ENCODE measurements at regions not wholly inside any gene's neighbourhood (a gene's known extent, or its start where the extent isn't known, plus 50 kb on each side); places are given as distances from the start of the nearest gene placed in this dataset.

- no peak for TF ChIP-seq POLR2A (IDR thresholded peaks at IDR 0.05; ENCODE audit: borderline replicate concordance, extremely low read depth, insufficient read depth, insufficient read length)
- TF ChIP-seq CTCF (IDR thresholded peaks at IDR 0.05 in 2 of 3, conservative IDR thresholded peaks at IDR 0.05 in 1 of 3; ENCODE audit: borderline replicate concordance in 1 of 3, insufficient read depth in 1 of 3, low read depth in 2 of 3, low read length in 2 of 3) = no peak
- TF ChIP-seq ATF3 (IDR thresholded peaks at IDR 0.05) = no peak
- no peak for TF ChIP-seq EZH2 (IDR thresholded peaks at IDR 0.05)
- TF ChIP-seq ZBTB33 (IDR thresholded peaks at IDR 0.05; ENCODE audit: extremely low read depth, insufficient replicate concordance, low read length) = no peak
- no peak for TF ChIP-seq EGR1 (IDR thresholded peaks at IDR 0.05; ENCODE audit: low read depth)
- no peak for TF ChIP-seq FOSL1 (IDR thresholded peaks at IDR 0.05; ENCODE audit: low read depth)
- no peak for TF ChIP-seq TCF7L2 (IDR thresholded peaks at IDR 0.05; ENCODE audit: borderline replicate concordance, extremely low read depth, insufficient read depth, insufficient read length)
- no peak for TF ChIP-seq POLR2AphosphoS5 (IDR thresholded peaks at IDR 0.05; ENCODE audit: low read depth, low read length)
- TF ChIP-seq REST (IDR thresholded peaks at IDR 0.05; ENCODE audit: low read depth) = no peak
Observed at GRCh38 chrX:138037548-138037947, 471.6 kb downstream of the ZIC3 start.
